Endothelial cell of umbilical vein (primary cell): ENCODE measurements at regions not wholly inside any gene's neighbourhood (a gene's known extent, or its start where the extent isn't known, plus 50 kb on each side); places are given as distances from the start of the nearest gene placed in this dataset.

ENCODE experiments used
- BruUV-seq: library from RNA; stranded (reverse); fragments of 400-500 nt; replicated peaks from 2 replicates; lab custom pipeline; 2021; lab: Mats Ljungman, UMichigan
- CTCF ChIA-PET: fragments of 300-600, 350-600 bp; sonication (Branson Sonifier 250); formaldehyde crosslinking; loops from one replicate; lab custom pipeline; 2021; ENCODE audit warnings: antibody characterized with exemption, inconsistent platforms; lab: Charles Lee
- POLR2A ChIA-PET: fragments of 300-600, 350-600 bp; sonication (Branson Sonifier 250); formaldehyde crosslinking; loops from one replicate; lab custom pipeline; 2021; ENCODE audit warnings: antibody characterized with exemption, inconsistent platforms; lab: Charles Lee
- DNase-seq: peaks from one replicate; pipeline ENCODE4 v3.0.0-alpha.2; 2011; ENCODE audit warnings: low read depth, low spot score
- FAIRE-seq: peaks from 2 replicates; lab custom pipeline; 2011; peaks lifted over from hg19 to GRCh38; lab: Jason Lieb, UNC
- H2AFZ ChIP-seq: 2 replicates; pipeline ENCODE4 v1.6.0; 2012; ENCODE audit warnings: low read depth, low read length, control low read depth, inconsistent platforms
- H3K27ac ChIP-seq: 2 replicates; pipeline ENCODE4 v1.5.1; 2011; ENCODE audit warnings: low read depth, mild to moderate bottlenecking, control low read depth, low read length, moderate library complexity; ENCODE audit not compliant: insufficient read depth
- H3K27me3 ChIP-seq, 2 experiments: 2 replicates each; pipeline versions ENCODE4 v1.6.0 to v1.6.1; 2011; ENCODE audit warnings: low read length in 2 of 2, mixed read lengths in 1 of 2; ENCODE audit not compliant: control insufficient read depth in 2 of 2, insufficient read depth in 2 of 2
- H3K36me3 ChIP-seq, 2 experiments: 2 replicates in 1 of 2; 3 replicates in 1 of 2; pipeline ENCODE4 v1.5.1; 2011; ENCODE audit warnings: low read length in 2 of 2, mild to moderate bottlenecking in 1 of 2, moderate library complexity in 1 of 2; ENCODE audit not compliant: control insufficient read depth in 2 of 2, insufficient read depth in 2 of 2; ENCODE audit errors: extremely low read depth in 1 of 2
- H3K4me1 ChIP-seq: 3 replicates; pipeline ENCODE4 v1.5.1; 2011; ENCODE audit warnings: mild to moderate bottlenecking, low read length; ENCODE audit not compliant: control insufficient read depth, insufficient read depth; ENCODE audit errors: extremely low read depth
- H3K4me2 ChIP-seq: 2 replicates; pipeline ENCODE4 v1.6.1; 2011; ENCODE audit warnings: low read length, control low read depth, mixed read lengths; ENCODE audit not compliant: insufficient read depth
- H3K4me3 ChIP-seq, 3 experiments: fragments of 200-600 bp in 1 of 3; sonication (generic), shearing (Covaris generic) in 1 of 3; replicated peaks in 1 of 3; 2 replicates each; pipeline ENCODE4 v1.5.1; 2011 to 2016; ENCODE audit warnings: control low read depth in 3 of 3, low read length in 3 of 3, mild to moderate bottlenecking in 2 of 3, inconsistent platforms in 1 of 3, low read depth in 1 of 3, moderate library complexity in 1 of 3; ENCODE audit not compliant: insufficient read depth in 1 of 3
- H3K79me2 ChIP-seq: 2 replicates; pipeline ENCODE4 v1.6.0; 2012; ENCODE audit warnings: low read length, inconsistent platforms; ENCODE audit not compliant: control insufficient read depth, insufficient read depth
- H3K9ac ChIP-seq: replicated peaks from 2 replicates; pipeline ENCODE3; 2011; ENCODE audit warnings: low read length, control low read depth; ENCODE audit not compliant: insufficient read depth; ENCODE audit errors: extremely low read depth
- H3K9me1 ChIP-seq: replicated peaks from 3 replicates; pipeline ENCODE4 v1.6.0; 2011; ENCODE audit warnings: mild to moderate bottlenecking, low read length; ENCODE audit not compliant: control insufficient read depth, insufficient read depth; ENCODE audit errors: extremely low read depth
- H3K9me3 ChIP-seq: replicated peaks from 2 replicates; pipeline ENCODE4 v1.5.1; 2012; ENCODE audit warnings: low read length, inconsistent platforms; ENCODE audit not compliant: control insufficient read depth, insufficient read depth
- H4K20me1 ChIP-seq: replicated peaks from 2 replicates; pipeline ENCODE3; 2011; ENCODE audit warnings: mild to moderate bottlenecking, low read length; ENCODE audit not compliant: control insufficient read depth, insufficient read depth; ENCODE audit errors: extremely low read depth
- CTCF ChIP-seq, 2 donors: IDR thresholded peaks; 1 replicate in 1 of 2; 2 replicates in 1 of 2; pipeline ENCODE4 v1.5.1; 2011; ENCODE audit warnings: low read length in 2 of 2, mild to moderate bottlenecking in 2 of 2, moderate library complexity in 2 of 2, control low read depth in 1 of 2, inconsistent platforms in 1 of 2, low read depth in 1 of 2; ENCODE audit not compliant: insufficient read depth in 1 of 2; ENCODE audit errors: extremely low read depth in 1 of 2
- EZH2 ChIP-seq: IDR thresholded peaks from 2 replicates; pipeline ENCODE4 v1.6.1; 2012; ENCODE audit warnings: borderline replicate concordance, low read depth, mild to moderate bottlenecking, moderate library complexity, low read length, inconsistent platforms; ENCODE audit not compliant: severe bottlenecking
- FOS ChIP-seq: IDR thresholded peaks from 2 replicates; pipeline ENCODE4 v1.6.1; 2011; ENCODE audit warnings: mild to moderate bottlenecking, low read length, moderate library complexity, borderline replicate concordance; ENCODE audit not compliant: insufficient read depth
- GATA2 ChIP-seq: IDR thresholded peaks from 2 replicates; pipeline ENCODE4 v1.7.0; 2011; ENCODE audit warnings: low read depth, mild to moderate bottlenecking, moderate library complexity, mixed read lengths, low read length; ENCODE audit not compliant: insufficient read length, insufficient read depth
- JUN ChIP-seq: IDR thresholded peaks from 2 replicates; pipeline ENCODE4 v1.6.1; 2011; ENCODE audit warnings: borderline replicate concordance, low read depth; ENCODE audit not compliant: insufficient read length, insufficient read depth
- MAX ChIP-seq: IDR thresholded peaks from 2 replicates; pipeline ENCODE4 v1.6.1; 2011; ENCODE audit not compliant: insufficient read depth, insufficient read length
- MYC ChIP-seq: IDR thresholded peaks from one replicate; pipeline ENCODE4 v1.6.1; 2011; ENCODE audit warnings: mild to moderate bottlenecking, low read depth, low read length
- POLR2A ChIP-seq: IDR thresholded peaks from 2 replicates; pipeline ENCODE4 v1.6.1; 2012; ENCODE audit warnings: low read depth, mild to moderate bottlenecking, control low read depth, low read length
- POLR2AphosphoS5 ChIP-seq: IDR thresholded peaks from 2 replicates; pipeline ENCODE4 v1.6.1; 2012; ENCODE audit warnings: low read depth, mild to moderate bottlenecking, control low read depth, low read length, moderate library complexity; ENCODE audit not compliant: insufficient read depth
- dilution Hi-C: fragments of 300-500 bp; cut with MboI; formaldehyde crosslinking; loops from one replicate; pipeline ENCODE4 v1.15.0; 2019; ENCODE audit warnings: low sequenced_read_pairs; ENCODE audit not compliant: extremely low pct_ligation_motif_present
- intact Hi-C: fragments of 100-400 bp; cut with micrococcal nuclease; formaldehyde crosslinking; loops from one replicate; pipeline ENCODE4 v1.10.0; 2022

DNA sequence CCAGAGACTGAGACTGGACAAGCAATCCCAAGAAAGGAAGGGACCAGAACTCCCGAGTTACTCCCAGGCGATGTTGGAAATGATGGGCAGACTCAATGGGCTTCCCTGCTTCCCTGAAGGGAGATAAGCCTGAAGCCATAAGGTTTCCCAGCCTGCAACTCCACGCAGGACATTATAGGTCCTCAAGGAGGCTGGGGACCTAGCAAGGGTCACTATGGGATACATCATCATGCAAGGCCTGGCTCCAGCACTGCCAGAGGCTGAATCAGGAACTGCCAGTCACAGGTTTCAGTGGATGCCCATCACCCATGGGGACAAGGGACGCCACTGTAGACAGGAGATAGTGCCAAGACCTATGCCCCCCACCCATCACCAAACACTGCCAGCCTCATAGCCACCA is 338.7 kb downstream of the IRS2 start:
- intact Hi-C loops = no loop called here

More for the DNA sequence above, 338.7 kb downstream of the IRS2 start:
- no TSS peak for BruUV-seq
- dilution Hi-C loops = no loop called here
- FAIRE-seq (no peak), DNase-seq (no peak)
- Histone ChIP-seq H3K4me1 (no peaks in the 10 kb centered on the region), H3K27ac (no peak overlapping the region), H3K4me2 (no peak overlapping the region), H3K36me3 (no peaks in the 10 kb centered on the region), H3K9me3 (no peaks in the 10 kb centered on the region), H4K20me1 (no peaks in the 10 kb centered on the region), H3K27me3 (no peaks in the 10 kb centered on the region), H2AFZ (no peak overlapping the region), H3K9me1 (no peaks in the 10 kb centered on the region), H3K4me3 (no peak overlapping the region), H3K9ac (no peak overlapping the region), H3K79me2 (no peaks in the 10 kb centered on the region)
- POLR2A ChIA-PET = no interaction called here
- TF ChIP-seq JUN (no peak), EZH2 (no peak), GATA2 (no peak), FOS (no peak), POLR2A (no peak), CTCF (IDR thresholded peaks at IDR 0.05; ENCODE audit: extremely low read depth in 1 of 2, insufficient read depth in 1 of 2, low read depth in 1 of 2, low read length in 2 of 2) (no peak), POLR2AphosphoS5 (no peak), MAX (no peak), MYC (no peak)
- CTCF ChIA-PET = no interaction called here
